ENCODE measurements at regions not wholly inside any gene's neighbourhood (a gene's known extent, or its start where the extent isn't known, plus 50 kb on each side); places are given as distances from the start of the nearest gene placed in this dataset.
A peak's percentile ranks its signal among the peaks of the same experiment; 100 is the strongest.

DNA sequence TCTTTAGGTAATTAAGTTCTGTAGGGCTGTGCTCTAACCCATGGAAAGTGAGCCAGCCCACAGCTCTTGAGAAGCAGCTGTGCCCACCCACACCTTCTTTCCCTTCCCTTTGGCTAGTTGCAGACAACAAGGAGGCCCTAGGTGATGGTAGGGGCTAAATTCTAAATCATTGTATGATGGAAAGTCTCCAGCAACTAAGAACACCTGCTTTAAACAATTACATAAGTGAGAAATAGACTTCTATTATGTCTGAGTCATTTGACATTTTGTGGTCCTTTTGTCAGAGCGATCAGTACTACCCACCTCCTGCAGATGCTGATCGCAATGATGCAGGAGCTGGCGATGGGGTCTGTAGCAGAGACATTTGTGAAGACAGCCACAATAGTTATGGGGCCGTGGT, 79.6 kb downstream of the TEX51 start:
- Histone ChIP-seq H3K4me3 (replicated peaks in 1 of 4; ENCODE audit: control extremely low read depth in 1 of 4, insufficient read depth in 1 of 4, low read depth in 3 of 4, low read length in 4 of 4) (no peak overlapping the region), H3K27ac (ENCODE audit: insufficient read depth, low read length) (no peak overlapping the region), H3K79me2 (ENCODE audit: control insufficient read depth, insufficient read depth, low read length) (no peaks in the 10 kb centered on the region), H3K27me3 (ENCODE audit: control insufficient read depth, insufficient read depth, low read length) (peaks cover 5% of the 10 kb centered on the region), H3K9ac (ENCODE audit: insufficient read depth, low read length) (no peak overlapping the region), H3K9me3 (ENCODE audit: control insufficient read depth, insufficient read depth, low read depth, low read length) (no peaks in the 10 kb centered on the region), H4K20me1 (ENCODE audit: control insufficient read depth, extremely low read depth, insufficient read depth, low read length) (no peaks in the 10 kb centered on the region), H2AFZ (ENCODE audit: low read length) (no peak overlapping the region), H3K4me2 (ENCODE audit: extremely low read depth, insufficient read depth, low read length) (no peak overlapping the region), H3K36me3 (ENCODE audit: control insufficient read depth, insufficient read depth, low read length) (no peaks in the 10 kb centered on the region), H3K4me1 (ENCODE audit: control insufficient read depth, extremely low read depth, insufficient read depth, low read length) (no peaks in the 10 kb centered on the region)
- no peak for DNase-seq (ENCODE audit: low read depth in 2 of 2)
- no peak for TF ChIP-seq CTCF (conservative IDR thresholded peaks at IDR 0.05 in 1 of 2, IDR thresholded peaks at IDR 0.05 in 1 of 2; ENCODE audit: low read depth in 1 of 2, low read length in 2 of 2)
- no peak for TF ChIP-seq EZH2 (IDR thresholded peaks at IDR 0.05; ENCODE audit: low read length, missing control alignments)

GRCh38 chr2:126979039-126980003, 80.6 kb downstream of the TEX51 start:
- DNase-seq (ENCODE audit: low read depth in 2 of 2) = no peak
- TF ChIP-seq CTCF (conservative IDR thresholded peaks at IDR 0.05 in 1 of 2, IDR thresholded peaks at IDR 0.05 in 1 of 2; ENCODE audit: low read depth in 1 of 2, low read length in 2 of 2) (no peak), EZH2 (IDR thresholded peaks at IDR 0.05; ENCODE audit: low read length, missing control alignments) (no peak)
- Histone ChIP-seq H3K4me1 (ENCODE audit: control insufficient read depth, extremely low read depth, insufficient read depth, low read length) (no peaks in the 10 kb centered on the region), H3K27ac (ENCODE audit: insufficient read depth, low read length) (no peak overlapping the region), H2AFZ (ENCODE audit: low read length) (no peak overlapping the region), H3K79me2 (ENCODE audit: control insufficient read depth, insufficient read depth, low read length) (no peaks in the 10 kb centered on the region), H3K4me2 (ENCODE audit: extremely low read depth, insufficient read depth, low read length) (no peak overlapping the region), H3K36me3 (ENCODE audit: control insufficient read depth, insufficient read depth, low read length) (no peaks in the 10 kb centered on the region), H3K9ac (ENCODE audit: insufficient read depth, low read length) (no peak overlapping the region), H4K20me1 (ENCODE audit: control insufficient read depth, extremely low read depth, insufficient read depth, low read length) (no peaks in the 10 kb centered on the region), H3K4me3 (replicated peaks in 1 of 4; ENCODE audit: control extremely low read depth in 1 of 4, insufficient read depth in 1 of 4, low read depth in 3 of 4, low read length in 4 of 4) (no peak overlapping the region), H3K9me3 (ENCODE audit: control insufficient read depth, insufficient read depth, low read depth, low read length) (no peaks in the 10 kb centered on the region), H3K27me3 (ENCODE audit: control insufficient read depth, insufficient read depth, low read length) (no peaks in the 10 kb centered on the region)

- TF ChIP-seq CTCF (conservative IDR thresholded peaks at IDR 0.05 in 1 of 2, IDR thresholded peaks at IDR 0.05 in 1 of 2; ENCODE audit: low read depth in 1 of 2, low read length in 2 of 2) (no peak), EZH2 (IDR thresholded peaks at IDR 0.05; ENCODE audit: low read length, missing control alignments) (no peak)
- peak in 1 of 2 donors; percentile 18 for DNase-seq (ENCODE audit: low read depth in 2 of 2)
- Histone ChIP-seq H3K27ac (ENCODE audit: insufficient read depth, low read length) (no peak overlapping the region), H3K4me2 (ENCODE audit: extremely low read depth, insufficient read depth, low read length) (no peak overlapping the region), H3K9ac (ENCODE audit: insufficient read depth, low read length) (no peak overlapping the region), H2AFZ (ENCODE audit: low read length) (no peak overlapping the region), H3K4me3 (replicated peaks in 1 of 4; ENCODE audit: control extremely low read depth in 1 of 4, insufficient read depth in 1 of 4, low read depth in 3 of 4, low read length in 4 of 4) (no peak overlapping the region), H3K27me3 (ENCODE audit: control insufficient read depth, insufficient read depth, low read length) (peaks cover 2% of the 10 kb centered on the region), H3K9me3 (ENCODE audit: control insufficient read depth, insufficient read depth, low read depth, low read length) (no peaks in the 10 kb centered on the region), H4K20me1 (ENCODE audit: control insufficient read depth, extremely low read depth, insufficient read depth, low read length) (no peaks in the 10 kb centered on the region), H3K79me2 (ENCODE audit: control insufficient read depth, insufficient read depth, low read length) (no peaks in the 10 kb centered on the region), H3K36me3 (ENCODE audit: control insufficient read depth, insufficient read depth, low read length) (no peaks in the 10 kb centered on the region), H3K4me1 (ENCODE audit: control insufficient read depth, extremely low read depth, insufficient read depth, low read length) (no peaks in the 10 kb centered on the region)
Observed at GRCh38 chr2:126981476-126981875, 82.8 kb downstream of the TEX51 start.
